ENCODE measurements at regions not wholly inside any gene's neighbourhood (a gene's known extent, or its start where the extent isn't known, plus 50 kb on each side); places are given as distances from the start of the nearest gene placed in this dataset.

DNA sequence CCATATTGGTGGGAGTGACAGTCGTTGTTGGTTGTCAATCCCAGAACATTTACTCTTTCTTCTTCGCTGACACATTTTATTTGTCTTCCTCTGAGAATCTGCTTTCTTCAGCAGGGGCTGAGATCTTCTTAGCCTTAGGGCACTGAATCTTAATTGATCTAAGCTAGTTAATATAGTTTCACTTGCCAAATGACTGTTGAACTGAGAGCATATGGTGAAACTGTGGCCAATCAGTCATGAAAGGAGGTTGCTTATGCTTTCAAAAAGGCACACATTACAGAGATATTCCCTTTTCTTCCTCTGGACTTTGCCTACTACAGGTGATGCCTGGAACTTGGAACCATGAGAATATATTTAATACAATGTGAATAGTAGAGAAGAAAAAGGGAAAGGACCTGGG, 60.0 kb upstream of the KIAA0040 start:
- TF ChIP-seq SUZ12 (IDR thresholded peaks at IDR 0.05; ENCODE audit: extremely low read depth, insufficient read depth, insufficient read length) (no peak), ZNF274 (IDR thresholded peaks at IDR 0.05; ENCODE audit: low read depth, low read length) (no peak)
